Endodermal cell (in vitro differentiated cells): ENCODE measurements at regions not wholly inside any gene's neighbourhood (a gene's known extent, or its start where the extent isn't known, plus 50 kb on each side); places are given as distances from the start of the nearest gene placed in this dataset.

ENCODE experiments used
- DNase-seq: peaks from one replicate; pipeline ENCODE4 v3.0.0-alpha.2; 2017
- H3K27ac ChIP-seq: 2 replicates; pipeline ENCODE4 v1.5.1; 2013; ENCODE audit warnings: mild to moderate bottlenecking, low read depth, low read length, moderate library complexity
- H3K27me3 ChIP-seq: 2 replicates; pipeline ENCODE4 v1.6.1; 2013; ENCODE audit warnings: mild to moderate bottlenecking, low read length, moderate library complexity; ENCODE audit not compliant: insufficient read depth, control insufficient read depth, poor library complexity, severe bottlenecking
- H3K36me3 ChIP-seq: 2 replicates; pipeline ENCODE4 v1.7.0; 2013; ENCODE audit warnings: mild to moderate bottlenecking, low read length, moderate library complexity; ENCODE audit not compliant: control insufficient read depth, insufficient read depth
- H3K4me1 ChIP-seq: one replicate; pipeline ENCODE4 v1.7.0; 2013; ENCODE audit warnings: low read length; ENCODE audit not compliant: control insufficient read depth, insufficient read depth
- H3K4me3 ChIP-seq: 2 replicates; pipeline ENCODE4 v1.5.1; 2013; ENCODE audit warnings: mild to moderate bottlenecking, low read length, moderate library complexity
- H3K9ac ChIP-seq: 2 replicates; pipeline ENCODE4 v1.6.1; 2013; ENCODE audit warnings: mild to moderate bottlenecking, low read length, moderate library complexity; ENCODE audit not compliant: poor library complexity, severe bottlenecking; ENCODE audit errors: extremely low read depth
- H3K9me3 ChIP-seq: 2 replicates; pipeline ENCODE4 v1.6.1; 2013; ENCODE audit warnings: mild to moderate bottlenecking, low read length, moderate library complexity; ENCODE audit not compliant: control insufficient read depth
- H3K27ac Mint-ChIP-seq: 2 replicates; pipeline ENCODE4 v1.8.0; 2020; ENCODE audit warnings: mixed read lengths
- H3K27me3 Mint-ChIP-seq: 2 replicates; pipeline ENCODE4 v1.8.0; 2021; ENCODE audit warnings: mild to moderate bottlenecking, mixed read lengths; ENCODE audit not compliant: insufficient read depth
- H3K36me3 Mint-ChIP-seq: 2 replicates; pipeline ENCODE4 v1.8.0; 2020; ENCODE audit warnings: low read depth, mixed read lengths
- H3K4me1 Mint-ChIP-seq: 2 replicates; pipeline ENCODE4 v1.8.0; 2020; ENCODE audit warnings: mixed read lengths
- H3K4me3 Mint-ChIP-seq: 2 replicates; pipeline ENCODE4 v1.8.0; 2020; ENCODE audit warnings: mild to moderate bottlenecking, moderate library complexity, mixed read lengths
- H3K9me3 Mint-ChIP-seq: 2 replicates; pipeline ENCODE4 v1.8.0; 2020; ENCODE audit warnings: mild to moderate bottlenecking, mixed read lengths
- CTCF ChIP-seq: fragments of 200-600 bp; sonication (generic); conservative IDR thresholded peaks from 2 replicates; pipeline ENCODE4 v1.5.0; 2021; ENCODE audit warnings: antibody characterized with exemption, mild to moderate bottlenecking
- WGBS, 2 experiments: methylation state at CpG; one replicate each; pipeline versions ENCODE4 v1.1.5 to v1.1.7; 2013; ENCODE audit warnings: missing lambda C conversion rate in 2 of 2, mixed read lengths in 1 of 2; ENCODE audit not compliant: insufficient coverage in 1 of 2, insufficient read length in 1 of 2; 5-methylcytosine and 5-hydroxymethylcytosine counted together

- Mint-ChIP-seq H3K4me3 (no peak overlapping the region), H3K9me3 (peaks cover 23% of the 10 kb centered on the region), H3K4me1 (peaks cover 22% of the 10 kb centered on the region), H3K27me3 (no peaks in the 10 kb centered on the region), H3K27ac (no peak overlapping the region), H3K36me3 (peaks cover 4% of the 10 kb centered on the region)
- WGBS, 2 experiments = 94 to 100% methylated on average over 1 of the region's 1 CpG
- H3K4me3 ChIP-seq = no peak overlapping the region
- H3K9ac ChIP-seq = no peak overlapping the region
- H3K4me1 ChIP-seq = peaks cover 10% of the 10 kb centered on the region
- no peak overlapping the region for H3K27ac ChIP-seq
- H3K36me3 ChIP-seq = no peaks in the 10 kb centered on the region
- peaks cover 16% of the 10 kb centered on the region for H3K9me3 ChIP-seq
- TF ChIP-seq CTCF = no peak
- H3K27me3 ChIP-seq = no peaks in the 10 kb centered on the region
- no peak for DNase-seq
Observed at GRCh38 chr6:3665608-3666007, 85.9 kb downstream of the PXDC1 start.

GRCh38 chr6:3664625-3665041 is 86.9 kb downstream of the PXDC1 start:
- Mint-ChIP-seq H3K4me3 (no peak overlapping the region), H3K27me3 (no peaks in the 10 kb centered on the region), H3K36me3 (peaks cover 4% of the 10 kb centered on the region), H3K9me3 (peaks cover 20% of the 10 kb centered on the region), H3K27ac (peak overlapping the region; percentile 46), H3K4me1 (peaks cover 22% of the 10 kb centered on the region)
- H3K27ac ChIP-seq = no peak overlapping the region
- H3K4me1 ChIP-seq = peaks cover 10% of the 10 kb centered on the region
- WGBS, 2 experiments = 57 to 73% methylated on average over 7 to 8 of the region's 8 CpGs
- no peak for DNase-seq
- H3K9ac ChIP-seq = no peak overlapping the region
- peaks cover 12% of the 10 kb centered on the region for H3K9me3 ChIP-seq
- no peak for TF ChIP-seq CTCF
- peak overlapping the region; percentile 26 for H3K4me3 ChIP-seq
- H3K27me3 ChIP-seq = no peaks in the 10 kb centered on the region
- H3K36me3 ChIP-seq = no peaks in the 10 kb centered on the region

- Mint-ChIP-seq H3K27me3 (no peaks in the 10 kb centered on the region), H3K4me3 (no peak overlapping the region), H3K9me3 (peaks cover 12% of the 10 kb centered on the region), H3K4me1 (peaks cover 22% of the 10 kb centered on the region), H3K27ac (peak overlapping the region; percentile 53), H3K36me3 (no peaks in the 10 kb centered on the region)
- Histone ChIP-seq H3K9ac (no peak overlapping the region), H3K27me3 (no peaks in the 10 kb centered on the region), H3K4me3 (no peak overlapping the region), H3K9me3 (peaks cover 6% of the 10 kb centered on the region), H3K27ac (no peak overlapping the region), H3K36me3 (no peaks in the 10 kb centered on the region), H3K4me1 (peaks cover 10% of the 10 kb centered on the region)
- no peak for DNase-seq
- TF ChIP-seq CTCF = no peak
- 91 to 94% methylated on average over 6 of the region's 6 CpGs for WGBS, 2 experiments
Observed at GRCh38 chr6:3663811-3664210, 87.7 kb downstream of the PXDC1 start.
